ENCODE measurements at regions not wholly inside any gene's neighbourhood (a gene's known extent, or its start where the extent isn't known, plus 50 kb on each side); places are given as distances from the start of the nearest gene placed in this dataset.

GRCh38 chr2:155810411-155810810 lies 522.1 kb downstream of the NR4A2 start:
- DNase-seq (ENCODE audit: low read depth in 3 of 3): no peak

- DNase-seq (ENCODE audit: low read depth in 3 of 3): no peak
These were observed 529.6 kb downstream of the NR4A2 start for GRCh38 chr2:155802888-155803287.

- DNase-seq (ENCODE audit: low read depth in 3 of 3): no peak
These were observed 539.9 kb downstream of the NR4A2 start for GRCh38 chr2:155792666-155793065.

DNA sequence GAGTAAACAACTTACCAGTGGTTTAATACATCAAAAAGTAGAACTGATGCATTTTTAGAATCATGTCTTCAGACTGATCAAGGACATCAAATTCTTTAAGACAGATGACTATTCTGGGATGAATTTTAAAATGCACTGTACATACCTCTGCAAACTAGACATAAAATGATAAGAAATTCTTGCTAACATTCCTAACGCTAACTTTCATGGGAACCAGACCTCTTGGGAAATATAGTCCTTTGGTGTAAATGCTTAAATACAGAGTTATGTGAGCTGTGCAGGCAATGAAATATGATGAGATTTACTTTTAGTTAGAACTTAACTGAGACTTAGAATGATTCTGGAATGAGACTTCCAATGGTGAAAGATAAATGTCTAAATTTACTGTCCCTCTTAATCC lies 562.0 kb downstream of the NR4A2 start:
- DNase-seq (ENCODE audit: low read depth in 3 of 3): no peak

GRCh38 chr2:155766342-155767115 lies 566.0 kb downstream of the NR4A2 start:
- no peak for DNase-seq (ENCODE audit: low read depth in 3 of 3)

DNA sequence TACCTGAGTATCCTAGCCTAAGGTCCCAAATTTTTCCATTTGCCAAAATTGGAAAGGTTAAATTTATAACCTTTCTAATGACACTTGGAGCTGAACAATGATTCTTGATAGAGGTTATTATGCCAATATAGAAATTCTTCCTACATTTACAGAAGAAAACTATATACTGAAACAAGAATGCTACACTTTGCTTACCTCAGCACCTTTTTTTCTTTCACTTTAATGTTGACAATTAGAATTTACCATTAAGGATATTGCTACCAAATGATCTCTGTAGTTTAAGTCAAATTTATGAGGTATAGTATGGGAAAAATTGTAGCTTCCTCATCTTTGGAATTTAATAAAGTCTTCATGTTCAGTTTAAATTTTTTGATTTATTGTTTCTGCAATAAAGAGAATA lies 577.0 kb downstream of the NR4A2 start:
- no peak for DNase-seq (ENCODE audit: low read depth in 3 of 3)

GRCh38 chr2:155748131-155748530 lies 584.4 kb downstream of the NR4A2 start:
- no peak for DNase-seq (ENCODE audit: low read depth in 3 of 3)

DNA sequence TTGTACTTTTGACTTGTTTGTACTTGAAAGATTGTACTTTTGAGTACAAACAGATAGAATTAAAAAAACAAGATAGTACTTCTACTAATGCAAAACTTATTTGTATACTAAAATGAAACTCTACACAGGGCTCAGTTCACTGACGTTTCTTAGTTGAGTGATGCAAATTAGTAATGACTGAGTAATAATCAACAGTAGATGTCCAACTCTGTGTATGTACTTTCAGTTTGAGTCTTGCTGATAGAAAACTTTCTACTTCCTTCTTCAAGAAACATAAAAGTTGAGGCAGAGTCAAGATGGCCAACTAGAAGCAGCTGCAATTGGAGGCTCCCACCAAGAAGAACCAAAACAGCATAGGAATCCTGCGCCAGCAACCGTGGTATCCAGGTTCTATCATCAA lies 585.0 kb downstream of the NR4A2 start:
- DNase-seq (ENCODE audit: low read depth in 3 of 3): no peak

- DNase-seq (ENCODE audit: low read depth in 3 of 3): no peak
These were observed 599.2 kb downstream of the NR4A2 start for GRCh38 chr2:155733091-155733853.

GRCh38 chr2:155730804-155731203 lies 601.7 kb downstream of the NR4A2 start:
- DNase-seq (ENCODE audit: low read depth in 3 of 3): no peak

DNA sequence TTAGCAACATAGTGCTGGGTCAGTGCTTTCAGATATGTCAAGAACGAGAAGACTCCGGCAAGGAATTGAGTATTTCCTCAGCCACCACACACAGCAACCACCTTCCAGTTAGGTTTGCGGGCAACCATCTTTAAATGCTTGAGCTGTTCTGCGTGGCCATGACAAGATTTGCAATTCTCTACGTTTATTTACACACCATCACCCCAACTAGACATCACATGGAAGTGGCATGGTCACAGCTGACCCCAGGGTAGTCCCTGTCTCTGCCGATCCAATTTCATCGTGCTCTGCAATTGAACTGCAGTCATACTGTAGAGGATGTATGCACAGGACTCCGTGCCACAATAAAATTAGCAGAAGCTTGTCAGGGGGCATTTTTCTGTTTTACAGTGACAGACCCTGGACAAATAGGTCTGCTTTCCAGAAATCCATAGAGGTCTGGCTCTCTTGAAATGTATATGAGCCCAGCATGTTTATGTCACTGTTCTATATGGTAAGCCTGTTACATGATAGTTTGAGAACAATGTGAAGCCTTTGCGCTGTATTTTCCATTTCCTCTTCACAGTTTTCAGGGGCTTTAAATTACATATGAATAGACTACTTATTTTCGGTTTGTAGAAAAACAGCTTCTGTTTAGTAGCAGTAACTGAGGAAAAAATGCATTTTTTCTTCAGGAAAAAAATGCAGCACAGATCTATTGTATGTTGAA lies 605.2 kb downstream of the NR4A2 start:
- DNase-seq (ENCODE audit: low read depth in 3 of 3): no peak

DNA sequence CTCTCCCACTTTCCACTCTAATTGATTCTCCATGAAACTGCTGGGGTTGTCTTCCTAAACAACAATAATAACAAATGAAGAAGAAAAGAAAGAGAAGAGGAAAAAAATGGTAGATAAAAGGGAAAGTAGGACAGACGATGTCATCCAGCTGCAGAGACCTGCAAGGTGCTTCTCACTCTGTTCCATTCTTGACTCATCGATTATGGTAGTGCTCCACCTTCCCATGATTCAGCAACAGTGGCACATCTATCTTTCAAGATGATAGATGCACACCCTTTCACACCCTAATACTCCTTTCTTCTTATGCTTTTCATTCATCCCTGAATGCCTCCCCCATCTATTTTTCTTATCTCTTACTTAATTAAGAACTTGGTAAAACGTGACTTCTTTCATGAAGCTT lies 610.2 kb downstream of the NR4A2 start:
- DNase-seq (ENCODE audit: low read depth in 3 of 3): no peak

- no peak for DNase-seq (ENCODE audit: low read depth in 3 of 3)
These were observed 616.8 kb downstream of the NR4A2 start for GRCh38 chr2:155715705-155716104.

- DNase-seq (ENCODE audit: low read depth in 3 of 3): no peak
These were observed 617.5 kb downstream of the NR4A2 start for GRCh38 chr2:155714983-155715382.

DNA sequence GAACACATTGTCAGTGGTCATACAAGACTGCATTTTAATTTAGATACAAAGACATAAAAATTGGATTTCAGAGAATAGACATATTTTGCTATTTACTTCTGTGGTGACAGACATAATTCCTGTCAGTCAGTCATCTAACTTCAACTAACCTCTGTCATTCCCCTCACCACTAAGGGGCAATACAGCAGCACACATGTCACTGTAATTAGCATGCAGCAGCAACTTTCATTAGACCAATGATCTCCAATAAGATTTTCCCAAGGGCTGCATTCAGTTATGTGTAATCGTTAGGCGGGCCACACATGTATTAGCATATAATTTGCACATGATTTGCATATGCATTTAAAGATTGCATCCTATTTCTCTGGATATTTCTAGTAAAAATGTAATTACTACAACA lies 624.5 kb downstream of the NR4A2 start:
- no peak for DNase-seq (ENCODE audit: low read depth in 3 of 3)

DNA sequence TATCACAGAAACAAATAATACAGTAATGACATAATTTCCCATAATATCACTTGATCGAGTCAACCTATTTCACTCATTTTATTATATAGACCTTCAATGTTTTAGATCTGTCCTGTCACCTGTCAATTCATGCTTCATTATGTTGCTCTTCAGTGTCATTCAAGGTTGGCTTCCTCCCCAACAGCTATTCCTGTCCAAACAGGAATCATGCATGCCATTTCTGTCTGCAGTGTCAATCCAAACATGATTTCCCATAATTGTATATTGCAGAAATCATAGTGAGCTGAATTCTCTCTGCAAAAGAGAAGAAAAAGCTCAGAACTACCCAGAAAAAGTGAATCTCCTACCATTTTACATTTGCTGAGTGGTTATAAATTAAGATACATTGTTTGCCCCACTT lies 628.6 kb downstream of the NR4A2 start:
- no peak for DNase-seq (ENCODE audit: low read depth in 3 of 3)

GRCh38 chr2:155703048-155703447 lies 629.5 kb downstream of the NR4A2 start:
- no peak for DNase-seq (ENCODE audit: low read depth in 3 of 3)

DNA sequence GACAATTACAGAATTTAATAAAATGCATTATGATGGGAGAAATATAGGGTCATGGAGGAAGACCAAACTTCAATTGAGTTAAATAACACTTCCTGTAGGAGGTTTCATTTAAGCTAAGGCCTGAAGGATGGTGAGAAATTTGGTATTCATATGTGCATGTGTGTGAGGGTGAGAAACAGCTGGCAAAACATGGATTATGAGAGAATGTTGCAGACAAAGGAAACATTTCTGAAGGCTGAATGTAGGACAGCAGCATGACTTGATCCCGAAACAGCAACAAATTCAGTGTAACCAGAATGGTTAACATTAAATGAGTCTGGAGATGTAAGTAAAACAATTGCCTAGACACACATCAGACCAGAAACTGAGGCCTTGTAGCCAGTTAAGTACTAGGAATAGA lies 630.8 kb downstream of the NR4A2 start:
- no peak for DNase-seq (ENCODE audit: low read depth in 3 of 3)

GRCh38 chr2:155696571-155696970 lies 636.0 kb downstream of the NR4A2 start:
- DNase-seq (ENCODE audit: low read depth in 3 of 3): no peak

GRCh38 chr2:155695505-155695904 lies 637.0 kb downstream of the NR4A2 start:
- DNase-seq (ENCODE audit: low read depth in 3 of 3): no peak

DNA sequence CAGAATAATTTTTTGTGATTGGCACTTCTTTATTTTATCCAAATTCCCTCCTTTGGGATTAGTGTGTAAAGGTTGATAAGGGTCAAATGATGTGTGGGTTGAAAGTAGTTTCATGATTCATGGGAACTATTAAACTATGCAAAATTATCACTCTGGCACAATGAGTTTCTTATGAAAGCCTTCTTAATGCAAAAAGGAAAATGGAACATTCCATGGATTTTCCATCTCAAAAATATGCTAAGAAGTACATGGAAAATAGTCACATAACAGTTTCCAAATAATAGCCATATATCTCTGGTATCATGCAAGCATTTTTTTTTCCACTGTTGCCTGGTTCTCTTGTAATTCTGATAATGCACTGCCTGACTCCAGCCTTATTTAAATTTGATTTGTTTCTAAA lies 639.7 kb downstream of the NR4A2 start:
- DNase-seq (ENCODE audit: low read depth in 3 of 3): no peak

GRCh38 chr2:155692106-155692505 lies 640.4 kb downstream of the NR4A2 start:
- DNase-seq (ENCODE audit: low read depth in 3 of 3): no peak

- DNase-seq (ENCODE audit: low read depth in 3 of 3): no peak
These were observed 641.7 kb downstream of the NR4A2 start for GRCh38 chr2:155690785-155691184.

Data from stimulated activated CD4-positive, alpha-beta T cell treated with anti-CD3 and anti-CD28 coated beads, TNF-alpha, amount 100 ng/mL, for 24 hours (primary cell).